HEK293 (cell line): ENCODE measurements at regions not wholly inside any gene's neighbourhood (a gene's known extent, or its start where the extent isn't known, plus 50 kb on each side); places are given as distances from the start of the nearest gene placed in this dataset.

Experiments
- ZNF239 ChIP-seq: fragments of 450-650 bp; formaldehyde crosslinking; IDR thresholded peaks from 2 replicates; pipeline ENCODE4 v1.5.1; 2016; ENCODE audit warnings: missing biosample characterization, missing genetic modification characterization
- ZNF302 ChIP-seq: fragments of 450-650 bp; formaldehyde crosslinking; IDR thresholded peaks from 2 replicates; pipeline ENCODE4 v1.5.1; 2016; ENCODE audit warnings: missing biosample characterization, missing genetic modification characterization, low read depth
- ZNF341 ChIP-seq: fragments of 450-650 bp; formaldehyde crosslinking; IDR thresholded peaks from 2 replicates; pipeline ENCODE4; 2016; ENCODE audit warnings: low read depth, missing biosample characterization, missing genetic modification characterization
- ZNF580 ChIP-seq: fragments of 450-650 bp; formaldehyde crosslinking; IDR thresholded peaks from 2 replicates; pipeline ENCODE4 v1.5.1; 2016; ENCODE audit warnings: missing biosample characterization, missing genetic modification characterization
- ZNF623 ChIP-seq: fragments of 450-650 bp; formaldehyde crosslinking; IDR thresholded peaks from 2 replicates; pipeline ENCODE4 v1.5.1; 2016; ENCODE audit warnings: missing biosample characterization, missing genetic modification characterization
- ZSCAN4 ChIP-seq: fragments of 450-650 bp; formaldehyde crosslinking; IDR thresholded peaks from 2 replicates; pipeline ENCODE4 v1.5.1; 2017; ENCODE audit warnings: missing biosample characterization, missing genetic modification characterization
- TF ChIP-seq, protein P1 (sequence below): fragments of 450-650 bp; formaldehyde crosslinking; IDR thresholded peaks from 2 replicates; pipeline ENCODE4 v1.5.1; 2016; ENCODE audit warnings: missing biosample characterization, missing genetic modification characterization
- TF ChIP-seq, protein P2 (sequence below): fragments of 450-650 bp; formaldehyde crosslinking; conservative IDR thresholded peaks from 2 replicates; pipeline ENCODE4 v1.5.1; 2016; ENCODE audit warnings: low read depth, missing biosample characterization, missing genetic modification characterization

GRCh38 chr3:176262071-176262470 lies 935.2 kb downstream of the TBL1XR1 start:
- TF ChIP-seq ZSCAN4 (tag by site-specific recombination): no peak
- no peak for TF ChIP-seq ZNF239 (tag by site-specific recombination)
- TF ChIP-seq, protein P1, sequence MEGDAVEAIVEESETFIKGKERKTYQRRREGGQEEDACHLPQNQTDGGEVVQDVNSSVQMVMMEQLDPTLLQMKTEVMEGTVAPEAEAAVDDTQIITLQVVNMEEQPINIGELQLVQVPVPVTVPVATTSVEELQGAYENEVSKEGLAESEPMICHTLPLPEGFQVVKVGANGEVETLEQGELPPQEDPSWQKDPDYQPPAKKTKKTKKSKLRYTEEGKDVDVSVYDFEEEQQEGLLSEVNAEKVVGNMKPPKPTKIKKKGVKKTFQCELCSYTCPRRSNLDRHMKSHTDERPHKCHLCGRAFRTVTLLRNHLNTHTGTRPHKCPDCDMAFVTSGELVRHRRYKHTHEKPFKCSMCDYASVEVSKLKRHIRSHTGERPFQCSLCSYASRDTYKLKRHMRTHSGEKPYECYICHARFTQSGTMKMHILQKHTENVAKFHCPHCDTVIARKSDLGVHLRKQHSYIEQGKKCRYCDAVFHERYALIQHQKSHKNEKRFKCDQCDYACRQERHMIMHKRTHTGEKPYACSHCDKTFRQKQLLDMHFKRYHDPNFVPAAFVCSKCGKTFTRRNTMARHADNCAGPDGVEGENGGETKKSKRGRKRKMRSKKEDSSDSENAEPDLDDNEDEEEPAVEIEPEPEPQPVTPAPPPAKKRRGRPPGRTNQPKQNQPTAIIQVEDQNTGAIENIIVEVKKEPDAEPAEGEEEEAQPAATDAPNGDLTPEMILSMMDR (tag by site-specific recombination): no peak
- no peak for TF ChIP-seq ZNF341 (tag by site-specific recombination)
- TF ChIP-seq ZNF580 (tag by site-specific recombination): no peak
- TF ChIP-seq ZNF302: no peak
- TF ChIP-seq ZNF623: no peak
- TF ChIP-seq, protein P2, sequence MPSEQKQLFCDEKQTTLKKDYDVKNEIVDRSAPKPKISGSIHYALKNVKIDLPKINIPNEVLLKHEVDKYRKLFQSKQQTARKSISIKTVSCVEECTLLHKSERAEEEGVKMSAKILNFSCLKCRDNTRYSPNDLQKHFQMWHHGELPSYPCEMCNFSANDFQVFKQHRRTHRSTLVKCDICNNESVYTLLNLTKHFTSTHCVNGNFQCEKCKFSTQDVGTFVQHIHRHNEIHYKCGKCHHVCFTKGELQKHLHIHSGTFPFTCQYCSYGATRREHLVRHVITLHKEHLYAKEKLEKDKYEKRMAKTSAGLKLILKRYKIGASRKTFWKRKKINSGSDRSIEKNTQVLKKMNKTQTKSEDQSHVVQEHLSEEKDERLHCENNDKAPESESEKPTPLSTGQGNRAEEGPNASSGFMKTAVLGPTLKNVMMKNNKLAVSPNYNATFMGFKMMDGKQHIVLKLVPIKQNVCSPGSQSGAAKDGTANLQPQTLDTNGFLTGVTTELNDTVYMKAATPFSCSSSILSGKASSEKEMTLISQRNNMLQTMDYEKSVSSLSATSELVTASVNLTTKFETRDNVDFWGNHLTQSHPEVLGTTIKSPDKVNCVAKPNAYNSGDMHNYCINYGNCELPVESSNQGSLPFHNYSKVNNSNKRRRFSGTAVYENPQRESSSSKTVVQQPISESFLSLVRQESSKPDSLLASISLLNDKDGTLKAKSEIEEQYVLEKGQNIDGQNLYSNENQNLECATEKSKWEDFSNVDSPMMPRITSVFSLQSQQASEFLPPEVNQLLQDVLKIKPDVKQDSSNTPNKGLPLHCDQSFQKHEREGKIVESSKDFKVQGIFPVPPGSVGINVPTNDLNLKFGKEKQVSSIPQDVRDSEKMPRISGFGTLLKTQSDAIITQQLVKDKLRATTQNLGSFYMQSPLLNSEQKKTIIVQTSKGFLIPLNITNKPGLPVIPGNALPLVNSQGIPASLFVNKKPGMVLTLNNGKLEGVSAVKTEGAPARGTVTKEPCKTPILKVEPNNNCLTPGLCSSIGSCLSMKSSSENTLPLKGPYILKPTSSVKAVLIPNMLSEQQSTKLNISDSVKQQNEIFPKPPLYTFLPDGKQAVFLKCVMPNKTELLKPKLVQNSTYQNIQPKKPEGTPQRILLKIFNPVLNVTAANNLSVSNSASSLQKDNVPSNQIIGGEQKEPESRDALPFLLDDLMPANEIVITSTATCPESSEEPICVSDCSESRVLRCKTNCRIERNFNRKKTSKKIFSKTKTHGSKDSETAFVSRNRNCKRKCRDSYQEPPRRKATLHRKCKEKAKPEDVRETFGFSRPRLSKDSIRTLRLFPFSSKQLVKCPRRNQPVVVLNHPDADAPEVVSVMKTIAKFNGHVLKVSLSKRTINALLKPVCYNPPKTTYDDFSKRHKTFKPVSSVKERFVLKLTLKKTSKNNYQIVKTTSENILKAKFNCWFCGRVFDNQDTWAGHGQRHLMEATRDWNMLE (tag by site-specific recombination): no peak
